PC-3 (cell line): ENCODE measurements at regions not wholly inside any gene's neighbourhood (a gene's known extent, or its start where the extent isn't known, plus 50 kb on each side); places are given as distances from the start of the nearest gene placed in this dataset.

Source experiments
- CTCF ChIP-seq: fragments of 300-600 bp; sonication (generic); conservative IDR thresholded peaks from 2 replicates; pipeline ENCODE4 v1.5.1; 2017; ENCODE audit warnings: antibody characterized with exemption, low read depth, mild to moderate bottlenecking, low read length
- EZH2 ChIP-seq: fragments of 300-600 bp; sonication (generic); IDR thresholded peaks from one replicate; pipeline ENCODE4 v1.6.1; 2017; ENCODE audit warnings: antibody characterized with exemption, mild to moderate bottlenecking, low read length; ENCODE audit not compliant: unreplicated experiment
- EZH2phosphoT487 ChIP-seq: fragments of 300-600 bp; sonication (generic); IDR thresholded peaks from 2 replicates; pipeline ENCODE4 v1.6.1; 2018; ENCODE audit warnings: mild to moderate bottlenecking, antibody characterized with exemption, low read length, borderline replicate concordance

- TF ChIP-seq CTCF: no peak
- TF ChIP-seq EZH2: no peak
- TF ChIP-seq EZH2phosphoT487: no peak
Measured at GRCh38 chr5:66362046-66362445, 217.9 kb downstream of the SREK1 start.
